Posterior cingulate gyrus (tissue), 11 donors: ENCODE measurements at regions not wholly inside any gene's neighbourhood (a gene's known extent, or its start where the extent isn't known, plus 50 kb on each side); places are given as distances from the start of the nearest gene placed in this dataset.

Experiments
- DNase-seq, 10 donors: peaks; one replicate each; pipeline versions ENCODE4 v3.0.0 to v3.0.0-alpha.2; 2020 to 2021; ENCODE audit warnings: mixed read lengths in 3 of 10
- intact Hi-C: fragments of 100-400 bp; cut with DNase I; formaldehyde crosslinking; loops from one replicate; pipeline ENCODE4 v1.15.1; 2023

- no peak for DNase-seq
- intact Hi-C loops: no loop called here
Measured at GRCh38 chr14:48536318-48536717, 860.9 kb upstream of the MDGA2 start.

- intact Hi-C loops: no loop called here
- DNase-seq: no peak
Measured at GRCh38 chr14:48527832-48528231, 852.4 kb upstream of the MDGA2 start.

- no peak for DNase-seq
- intact Hi-C loops: no loop called here
Measured at GRCh38 chr14:48526307-48526706, 850.9 kb upstream of the MDGA2 start.

- DNase-seq: no peak
- intact Hi-C loops: no loop called here
Measured at GRCh38 chr14:48504921-48505320, 829.5 kb upstream of the MDGA2 start.

- intact Hi-C loops: no loop called here
- no peak for DNase-seq
Measured at GRCh38 chr14:48490756-48491155, 815.4 kb upstream of the MDGA2 start.

- intact Hi-C loops: no loop called here
- DNase-seq: no peak
Measured at GRCh38 chr14:48473944-48474343, 798.5 kb upstream of the MDGA2 start.

- intact Hi-C loops: no loop called here
- no peak for DNase-seq
Measured at GRCh38 chr14:48456051-48456450, 780.6 kb upstream of the MDGA2 start.

GRCh38 chr14:48454887-48455286, 779.5 kb upstream of the MDGA2 start:
- DNase-seq: no peak
- intact Hi-C loops: no loop called here

GRCh38 chr14:48452437-48452995, 777.1 kb upstream of the MDGA2 start:
- DNase-seq: no peak
- intact Hi-C loops: no loop called here

GRCh38 chr14:48435221-48435620, 759.8 kb upstream of the MDGA2 start:
- intact Hi-C loops: no loop called here
- DNase-seq: no peak

- DNase-seq: peak in 2 of 10 donors; percentile 32 to 49
Measured at GRCh38 chr14:48430805-48431204, 755.4 kb upstream of the MDGA2 start.

GRCh38 chr14:48429512-48429911, 754.1 kb upstream of the MDGA2 start:
- intact Hi-C loops: no loop called here
- DNase-seq: no peak

More at GRCh38 chr14:48430805-48431204, 755.4 kb upstream of the MDGA2 start:
- intact Hi-C loops: no loop called here

- intact Hi-C loops: no loop called here
- DNase-seq: peak in 1 of 10 donors; percentile 58
Measured at GRCh38 chr14:48417715-48418500, 742.5 kb upstream of the MDGA2 start.

GRCh38 chr14:48401321-48401720, 725.9 kb upstream of the MDGA2 start:
- intact Hi-C loops: no loop called here
- DNase-seq: no peak

GRCh38 chr14:48398675-48399282, 723.4 kb upstream of the MDGA2 start:
- no peak for DNase-seq
- intact Hi-C loops: loop anchor here (2.0 kb wide), 1 partner anchor 482 kb away; no protein-coding TSS in a partner anchor

GRCh38 chr14:48391661-48392060, 716.3 kb upstream of the MDGA2 start:
- intact Hi-C loops: no loop called here
- DNase-seq: no peak

- DNase-seq: no peak
- intact Hi-C loops: no loop called here
Measured at GRCh38 chr14:48390346-48390745, 714.9 kb upstream of the MDGA2 start.

- DNase-seq: no peak
- intact Hi-C loops: no loop called here
Measured at GRCh38 chr14:48384821-48385220, 709.4 kb upstream of the MDGA2 start.

- intact Hi-C loops: no loop called here
- DNase-seq: peak in 3 of 10 donors; percentile 62 to 76 (median 68)
Measured at GRCh38 chr14:48382961-48383360, 707.6 kb upstream of the MDGA2 start.

- DNase-seq: no peak
- intact Hi-C loops: no loop called here
Measured at GRCh38 chr14:48378541-48378940, 703.1 kb upstream of the MDGA2 start.

GRCh38 chr14:48373981-48374380, 698.6 kb upstream of the MDGA2 start:
- DNase-seq: no peak
- intact Hi-C loops: no loop called here

GRCh38 chr14:48350971-48351370, 675.6 kb upstream of the MDGA2 start:
- no peak for DNase-seq
- intact Hi-C loops: no loop called here
